ENCODE measurements at regions not wholly inside any gene's neighbourhood (a gene's known extent, or its start where the extent isn't known, plus 50 kb on each side); places are given as distances from the start of the nearest gene placed in this dataset.
"Not testable (repeated sequence)": the region's sequence is repeated elsewhere in the genome, so short reads cannot be mapped to it uniquely, and the experiment has no call there.

GRCh38 chr3:153615863-153616262 is 453.8 kb downstream of the RAP2B start:
- no peak for DNase-seq (ENCODE audit: low spot score)

GRCh38 chr3:153617463-153617862 is 455.4 kb downstream of the RAP2B start:
- DNase-seq (ENCODE audit: low spot score): no peak

- no peak for DNase-seq (ENCODE audit: low spot score)
Measured at GRCh38 chr3:153618176-153618575, 456.1 kb downstream of the RAP2B start.

- DNase-seq (ENCODE audit: low spot score): no peak
Measured at GRCh38 chr3:153619268-153619667, 457.2 kb downstream of the RAP2B start.

- no peak for DNase-seq (ENCODE audit: low spot score)
Measured at GRCh38 chr3:153621953-153622352, 459.9 kb downstream of the RAP2B start.

- no peak for DNase-seq (ENCODE audit: low spot score)
Measured at GRCh38 chr3:153623834-153624233, 461.8 kb downstream of the RAP2B start.

- no peak for DNase-seq (ENCODE audit: low spot score)
Measured at GRCh38 chr3:153624310-153625030, 462.4 kb downstream of the RAP2B start.

GRCh38 chr3:153625506-153625905 is 463.5 kb downstream of the RAP2B start:
- DNase-seq (ENCODE audit: low spot score): no peak

- DNase-seq (ENCODE audit: low spot score): no peak
Measured at GRCh38 chr3:153626158-153626557, 464.1 kb downstream of the RAP2B start.

- no peak for DNase-seq (ENCODE audit: low spot score)
Measured at GRCh38 chr3:153628591-153628990, 466.6 kb downstream of the RAP2B start.

- no peak for DNase-seq (ENCODE audit: low spot score)
Measured at GRCh38 chr3:153629148-153629547, 467.1 kb downstream of the RAP2B start.

GRCh38 chr3:153631102-153631501 is 469.1 kb downstream of the RAP2B start:
- no peak for DNase-seq (ENCODE audit: low spot score)

GRCh38 chr3:153631664-153632063 is 469.6 kb downstream of the RAP2B start:
- DNase-seq (ENCODE audit: low spot score): no peak

- no peak for DNase-seq (ENCODE audit: low spot score)
Measured at GRCh38 chr3:153633407-153633806, 471.4 kb downstream of the RAP2B start.

- no peak for DNase-seq (ENCODE audit: low spot score)
Measured at GRCh38 chr3:153634683-153635082, 472.7 kb downstream of the RAP2B start.

GRCh38 chr3:153639631-153640030 is 477.6 kb downstream of the RAP2B start:
- DNase-seq (ENCODE audit: low spot score): no peak

GRCh38 chr3:153640689-153641665 is 479.0 kb downstream of the RAP2B start:
- DNase-seq (ENCODE audit: low spot score): no peak

- DNase-seq (ENCODE audit: low spot score): not testable (repeated sequence)
Measured at GRCh38 chr3:153642576-153642975, 478.6 kb upstream of the ARHGEF26 start.

GRCh38 chr3:153643471-153643870 is 477.7 kb upstream of the ARHGEF26 start:
- DNase-seq (ENCODE audit: low spot score): not testable (repeated sequence)

GRCh38 chr3:153649286-153649839 is 471.8 kb upstream of the ARHGEF26 start:
- no peak for DNase-seq (ENCODE audit: low spot score)

GRCh38 chr3:153652076-153652475 is 469.1 kb upstream of the ARHGEF26 start:
- no peak for DNase-seq (ENCODE audit: low spot score)

GRCh38 chr3:153657046-153657445 is 464.1 kb upstream of the ARHGEF26 start:
- no peak for DNase-seq (ENCODE audit: low spot score)

GRCh38 chr3:153657461-153657860 is 463.7 kb upstream of the ARHGEF26 start:
- no peak for DNase-seq (ENCODE audit: low spot score)

All from COLO829 (cell line).